NCI-H82 treated with DMSO at 0.1 percent for 48 hours (cell line): ENCODE measurements at regions not wholly inside any gene's neighbourhood (a gene's known extent, or its start where the extent isn't known, plus 50 kb on each side); places are given as distances from the start of the nearest gene placed in this dataset.
"Not testable (repeated sequence)": the region's sequence is repeated elsewhere in the genome, so short reads cannot be mapped to it uniquely, and the experiment has no call there.

Experiments used
- DNase-seq: peaks from one replicate; lab custom pipeline; 2025; ENCODE audit not compliant: unreplicated experiment; lab: John Stamatoyannopoulos, UW

GRCh38 chr1:93774707-93775106 lies 93.1 kb upstream of the BCAR3 start:
- no peak for DNase-seq

GRCh38 chr1:93773049-93773838 lies 91.6 kb upstream of the BCAR3 start:
- no peak for DNase-seq

GRCh38 chr1:93771843-93772242 lies 90.2 kb upstream of the BCAR3 start:
- no peak for DNase-seq

- DNase-seq, result no peak
Measured at GRCh38 chr1:93770640-93771039, 89.0 kb upstream of the BCAR3 start.

GRCh38 chr1:93769777-93770176 lies 88.1 kb upstream of the BCAR3 start:
- no peak for DNase-seq

- DNase-seq, result no peak
Measured at GRCh38 chr1:93768380-93768863, 86.8 kb upstream of the BCAR3 start.

GRCh38 chr1:93766451-93766850 lies 84.8 kb upstream of the BCAR3 start:
- DNase-seq, result peak; percentile 98

GRCh38 chr1:93765099-93765498 lies 83.5 kb upstream of the BCAR3 start:
- no peak for DNase-seq

- DNase-seq, result no peak
Measured at GRCh38 chr1:93764366-93764750, 82.7 kb upstream of the BCAR3 start.

GRCh38 chr1:93763704-93764365 lies 82.2 kb upstream of the BCAR3 start:
- DNase-seq, result no peak

GRCh38 chr1:93758842-93759515 lies 77.3 kb upstream of the BCAR3 start:
- DNase-seq, result no peak

GRCh38 chr1:93757256-93758036 lies 75.8 kb upstream of the BCAR3 start:
- DNase-seq, result no peak

GRCh38 chr1:93756657-93757056 lies 75.0 kb upstream of the BCAR3 start:
- no peak for DNase-seq

GRCh38 chr1:93755251-93755715 lies 73.6 kb upstream of the BCAR3 start:
- DNase-seq, result not testable (repeated sequence)

GRCh38 chr1:93753791-93754763 lies 72.4 kb upstream of the BCAR3 start:
- DNase-seq, result no peak

GRCh38 chr1:93751377-93752250 lies 70.0 kb upstream of the BCAR3 start:
- no peak for DNase-seq

GRCh38 chr1:93750955-93751354 lies 69.3 kb upstream of the BCAR3 start:
- DNase-seq, result no peak

- no peak for DNase-seq
Measured at GRCh38 chr1:93749894-93750301, 68.3 kb upstream of the BCAR3 start.

GRCh38 chr1:93749487-93749886 lies 67.8 kb upstream of the BCAR3 start:
- no peak for DNase-seq
